ENCODE measurements at regions not wholly inside any gene's neighbourhood (a gene's known extent, or its start where the extent isn't known, plus 50 kb on each side); places are given as distances from the start of the nearest gene placed in this dataset.
"Not testable (repeated sequence)": the region's sequence is repeated elsewhere in the genome, so short reads cannot be mapped to it uniquely, and the experiment has no call there.

DNA sequence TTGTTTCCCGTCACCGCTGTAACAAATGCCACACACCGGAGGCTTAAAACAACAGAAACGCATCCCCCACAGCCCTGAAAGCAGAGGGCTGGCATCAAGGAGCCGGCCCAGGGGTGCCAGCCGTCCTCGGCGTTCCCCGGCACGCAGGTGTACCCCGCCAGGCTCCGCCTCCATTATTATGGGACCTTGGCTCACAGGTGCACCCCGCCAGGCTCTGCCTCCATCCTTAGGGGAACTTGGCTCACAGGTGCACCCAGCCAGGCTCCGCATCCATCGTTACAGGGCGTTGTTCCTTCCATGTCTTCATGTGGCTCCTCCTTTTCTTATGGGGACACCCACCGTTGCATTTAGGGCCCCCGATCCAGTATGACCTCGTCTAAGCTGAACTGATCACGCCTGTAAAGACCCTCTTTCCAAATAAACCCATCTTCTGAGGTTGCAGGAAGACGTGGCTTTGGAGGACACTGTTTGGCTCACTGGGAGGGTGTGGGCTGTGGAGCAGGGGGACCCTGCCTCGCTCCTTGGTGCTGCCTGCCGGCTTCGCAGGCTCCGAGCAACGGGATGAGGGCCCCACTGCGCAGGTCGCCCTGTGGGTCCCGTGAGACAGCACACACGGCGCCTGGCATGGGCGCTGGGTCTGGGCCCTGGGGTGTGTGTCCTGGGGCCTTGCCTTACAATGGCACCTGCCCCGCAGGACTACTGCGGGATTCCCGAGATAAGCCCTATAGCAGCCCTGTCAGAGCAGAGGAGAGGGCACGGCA lies 154.9 kb upstream of the ZNF469 start:
- DNase-seq (ENCODE audit: low spot score) = not testable (repeated sequence)

- DNase-seq (ENCODE audit: low spot score) = not testable (repeated sequence)
These were observed 154.0 kb upstream of the ZNF469 start for GRCh38 chr16:88228751-88229150.

GRCh38 chr16:88229710-88230109 lies 153.0 kb upstream of the ZNF469 start:
- not testable (repeated sequence) for DNase-seq (ENCODE audit: low spot score)

DNA sequence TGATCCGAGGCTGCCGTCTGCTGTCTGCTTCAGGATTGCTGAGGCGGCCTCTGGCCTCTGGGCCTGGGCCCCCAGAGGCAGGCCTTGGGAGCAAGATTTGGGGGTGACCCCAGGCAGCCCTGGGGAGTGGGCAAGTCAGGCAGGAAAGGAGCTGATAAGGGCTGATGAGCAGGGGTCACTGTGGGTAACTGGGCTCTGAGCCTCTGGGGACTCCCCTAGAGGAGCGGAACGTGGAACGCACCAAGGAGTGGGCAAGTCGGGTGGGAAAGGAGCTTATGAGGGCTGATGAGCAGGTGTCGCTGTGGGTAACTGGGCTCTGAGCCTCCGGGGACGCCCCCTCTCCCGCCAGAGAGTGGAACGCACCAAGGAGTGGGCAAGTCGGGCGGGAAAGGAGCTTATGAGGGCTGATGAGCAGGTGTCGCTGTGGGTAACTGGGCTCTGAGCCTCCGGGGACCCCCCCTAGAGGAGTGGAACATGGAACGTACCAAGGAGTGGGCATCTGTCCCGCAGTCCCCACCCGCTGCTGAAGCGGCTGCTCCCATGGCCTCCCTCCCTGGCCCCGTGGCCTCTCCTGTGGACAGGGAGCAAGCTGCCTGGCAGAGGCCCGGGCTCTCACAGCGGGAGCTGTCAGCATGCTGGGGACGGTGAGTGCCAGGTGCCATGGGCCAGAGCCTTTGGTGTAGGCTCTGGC lies 152.3 kb upstream of the ZNF469 start:
- not testable (repeated sequence) for DNase-seq (ENCODE audit: low spot score)

DNA sequence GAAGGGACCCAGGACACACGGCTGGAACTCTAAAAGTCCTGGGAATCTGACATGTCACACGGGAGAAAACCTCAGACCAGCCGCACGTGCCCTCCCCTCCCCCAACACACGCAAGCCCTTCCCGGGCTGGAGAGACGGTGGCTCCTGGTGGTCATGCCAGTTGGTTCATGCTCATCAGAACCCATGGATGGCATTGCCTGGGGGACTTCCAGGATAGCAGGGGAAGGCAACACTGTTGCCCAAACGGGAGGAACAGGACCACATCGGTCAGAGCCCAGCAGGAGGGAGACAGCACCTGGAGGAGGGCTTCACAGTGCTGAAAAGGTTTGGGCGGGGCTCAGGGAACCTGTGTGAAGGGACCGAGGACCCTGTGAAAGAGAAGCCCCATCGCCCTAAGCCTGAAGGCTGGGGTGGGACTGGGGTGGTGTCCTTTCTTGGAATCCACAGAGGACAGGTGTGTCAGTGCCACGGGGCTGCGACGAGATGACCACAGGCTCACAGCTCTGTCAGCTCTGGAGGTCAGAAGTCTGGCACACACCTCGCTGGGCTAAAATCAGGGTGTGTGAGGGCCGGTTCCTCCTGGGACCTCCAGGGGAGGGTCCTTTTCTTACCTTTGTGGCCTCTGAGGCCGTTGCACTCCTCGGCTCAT lies 151.7 kb upstream of the ZNF469 start:
- DNase-seq (ENCODE audit: low spot score) = not testable (repeated sequence)

DNA sequence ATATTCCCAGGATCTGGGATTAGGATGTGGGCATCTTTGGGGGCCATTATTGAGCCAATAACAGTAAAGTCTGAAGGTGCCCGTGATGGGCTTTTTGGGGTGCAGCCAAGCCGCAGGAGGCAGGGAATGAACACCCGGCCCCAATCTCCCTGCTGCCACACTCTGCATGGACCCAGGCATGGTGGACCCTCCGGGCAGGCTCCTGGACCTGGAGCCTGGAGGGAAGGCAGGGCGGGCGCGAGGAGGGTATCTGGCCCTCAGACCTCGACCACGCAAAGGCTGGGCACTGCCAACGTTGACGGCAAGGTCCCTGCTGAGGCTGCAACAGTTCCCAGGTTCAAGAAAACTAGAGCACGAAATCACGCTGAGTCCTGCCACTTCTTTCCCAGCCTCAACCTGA lies 150.9 kb upstream of the ZNF469 start:
- DNase-seq (ENCODE audit: low spot score) = not testable (repeated sequence)

DNA sequence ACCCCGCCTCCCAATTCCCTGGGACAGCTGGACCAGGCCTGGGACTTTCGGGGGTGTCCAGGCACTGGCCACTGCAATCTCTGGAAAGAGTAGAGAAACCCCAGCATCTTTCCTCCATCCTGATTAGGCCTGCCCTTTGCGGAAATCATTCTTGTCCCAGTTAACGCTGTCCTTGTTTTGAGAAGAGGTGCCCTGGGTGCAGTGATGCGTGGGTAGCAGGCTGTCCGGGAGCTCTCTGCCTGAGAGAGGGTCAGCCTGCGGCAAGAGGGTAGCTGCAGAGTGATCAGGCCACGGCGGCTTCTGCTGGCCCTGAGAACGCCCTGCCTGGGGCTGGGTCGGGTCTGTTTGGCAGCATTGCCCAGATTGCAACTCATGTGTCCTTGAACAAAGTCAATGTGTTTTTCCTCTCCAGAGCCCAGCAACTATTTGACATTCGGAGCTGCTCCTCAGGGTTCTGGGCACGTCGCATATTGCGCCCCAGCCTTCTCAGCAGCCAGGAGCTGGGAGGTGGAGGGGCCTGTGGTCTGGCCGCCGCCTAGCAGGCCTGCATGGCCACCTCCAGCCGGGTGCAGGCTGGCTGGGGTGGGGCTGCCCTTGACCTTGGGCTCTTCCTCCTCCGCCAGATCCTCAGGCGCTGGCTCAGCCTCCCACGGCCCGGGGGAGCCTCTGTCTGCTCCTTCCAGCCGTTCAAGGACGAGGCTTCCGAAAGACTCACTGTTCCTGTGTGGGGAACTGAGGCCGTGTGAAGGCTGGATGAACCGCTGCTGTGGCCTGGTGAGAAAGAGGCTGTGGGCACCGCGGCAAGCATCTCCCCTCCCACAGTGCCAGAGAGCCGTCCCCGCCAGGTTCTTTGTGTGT lies 150.1 kb upstream of the ZNF469 start:
- DNase-seq (ENCODE audit: low spot score) = not testable (repeated sequence)

DNA sequence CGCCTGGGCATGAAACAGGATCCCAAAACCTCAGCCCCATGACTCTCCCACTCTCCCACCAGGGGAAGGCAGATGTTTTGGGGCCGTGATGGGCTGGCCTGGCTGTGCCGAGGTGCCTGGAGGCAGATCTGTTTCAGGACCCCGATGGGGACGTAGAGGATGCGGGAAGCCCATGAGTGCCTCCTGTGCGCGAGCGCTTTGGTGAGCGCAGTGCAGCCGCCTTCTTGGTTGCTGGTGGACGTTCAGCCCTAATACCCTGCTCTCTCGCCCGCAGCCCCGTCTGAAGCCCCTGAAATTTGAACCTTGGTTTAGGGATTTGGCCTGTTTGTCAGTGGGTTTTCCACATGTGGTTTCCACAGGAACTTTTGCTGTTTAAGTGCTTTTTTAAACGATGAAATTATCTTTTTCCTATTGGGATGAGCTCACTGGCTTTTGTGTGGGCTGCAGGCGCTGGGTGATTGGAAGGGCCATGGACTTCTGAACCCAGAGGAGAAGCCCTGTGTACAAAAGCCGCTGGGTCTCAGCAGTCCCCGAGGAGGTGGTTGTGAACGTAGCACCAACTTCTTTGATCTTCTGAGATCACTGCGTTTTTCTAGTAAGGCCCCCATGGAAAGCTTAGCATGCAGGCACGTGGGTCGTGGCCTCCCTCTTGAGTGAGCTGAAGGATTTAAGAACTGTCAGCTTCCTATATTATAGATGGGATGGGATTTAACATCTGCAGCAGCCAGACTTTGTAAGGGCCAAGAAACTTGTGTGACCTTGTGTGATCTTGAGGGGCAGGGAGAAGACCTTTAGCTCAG lies 148.9 kb upstream of the ZNF469 start:
- DNase-seq (ENCODE audit: low spot score) = not testable (repeated sequence)

- DNase-seq (ENCODE audit: low spot score) = peak; percentile 38
These were observed 148.1 kb upstream of the ZNF469 start for GRCh38 chr16:88234421-88235271.

DNA sequence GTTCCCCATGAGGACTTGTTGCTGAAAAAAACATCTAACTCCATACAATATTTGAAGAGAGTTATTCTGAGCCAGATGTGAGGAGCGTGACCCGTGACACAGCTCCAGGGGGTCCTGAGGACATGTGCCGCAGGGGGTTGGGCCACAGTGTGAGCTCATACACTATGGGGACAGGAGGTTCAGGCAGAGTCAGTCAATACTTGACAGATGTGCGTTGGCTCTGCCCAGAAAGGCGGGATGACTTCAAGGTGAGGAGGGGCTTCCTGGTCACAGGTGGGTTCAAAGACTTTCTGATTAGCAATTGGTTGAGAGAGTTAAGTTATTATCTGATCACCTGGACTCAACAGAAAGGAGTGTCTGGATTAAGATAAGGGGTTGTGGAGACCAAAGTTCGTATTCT lies 147.1 kb upstream of the ZNF469 start:
- not testable (repeated sequence) for DNase-seq (ENCODE audit: low spot score)

DNA sequence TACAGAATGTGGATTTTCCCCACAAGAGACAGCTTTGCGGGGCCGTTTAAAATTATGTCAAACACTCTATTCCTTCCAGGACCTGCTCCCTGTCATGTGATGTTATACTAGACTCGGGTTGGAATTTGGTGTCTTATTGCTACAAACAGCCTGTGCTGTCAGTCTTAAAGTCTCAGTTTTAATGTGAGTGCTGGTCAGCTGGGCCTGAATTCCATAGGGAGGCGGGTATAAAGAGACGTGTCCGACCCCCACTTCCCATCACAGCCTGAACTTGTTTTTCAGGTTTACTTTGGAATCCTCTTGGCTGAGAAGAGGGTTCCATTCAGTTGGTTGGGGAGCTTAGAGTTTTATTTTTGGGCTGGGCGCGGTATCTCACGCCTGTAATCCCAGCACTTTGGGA lies 146.5 kb upstream of the ZNF469 start:
- not testable (repeated sequence) for DNase-seq (ENCODE audit: low spot score)

DNA sequence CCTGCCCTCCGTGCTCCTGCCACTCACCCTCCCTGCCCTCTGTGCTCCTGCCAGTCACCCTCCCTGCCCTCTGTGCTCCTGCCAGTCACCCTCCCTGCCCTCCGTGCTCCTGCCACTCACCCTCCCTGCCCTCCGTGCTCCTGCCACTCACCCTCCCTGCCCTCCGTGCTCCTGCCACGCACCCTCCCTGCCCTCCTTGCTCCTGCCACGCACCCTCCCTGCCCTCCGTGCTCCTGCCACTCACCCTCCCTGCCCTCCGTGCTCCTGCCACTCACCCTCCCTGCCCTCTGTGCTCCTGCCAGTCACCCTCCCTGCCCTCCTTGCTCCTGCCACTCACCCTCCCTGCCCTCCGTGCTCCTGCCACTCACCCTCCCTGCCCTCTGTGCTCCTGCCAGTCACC lies 145.4 kb upstream of the ZNF469 start:
- not testable (repeated sequence) for DNase-seq (ENCODE audit: low spot score)

DNA sequence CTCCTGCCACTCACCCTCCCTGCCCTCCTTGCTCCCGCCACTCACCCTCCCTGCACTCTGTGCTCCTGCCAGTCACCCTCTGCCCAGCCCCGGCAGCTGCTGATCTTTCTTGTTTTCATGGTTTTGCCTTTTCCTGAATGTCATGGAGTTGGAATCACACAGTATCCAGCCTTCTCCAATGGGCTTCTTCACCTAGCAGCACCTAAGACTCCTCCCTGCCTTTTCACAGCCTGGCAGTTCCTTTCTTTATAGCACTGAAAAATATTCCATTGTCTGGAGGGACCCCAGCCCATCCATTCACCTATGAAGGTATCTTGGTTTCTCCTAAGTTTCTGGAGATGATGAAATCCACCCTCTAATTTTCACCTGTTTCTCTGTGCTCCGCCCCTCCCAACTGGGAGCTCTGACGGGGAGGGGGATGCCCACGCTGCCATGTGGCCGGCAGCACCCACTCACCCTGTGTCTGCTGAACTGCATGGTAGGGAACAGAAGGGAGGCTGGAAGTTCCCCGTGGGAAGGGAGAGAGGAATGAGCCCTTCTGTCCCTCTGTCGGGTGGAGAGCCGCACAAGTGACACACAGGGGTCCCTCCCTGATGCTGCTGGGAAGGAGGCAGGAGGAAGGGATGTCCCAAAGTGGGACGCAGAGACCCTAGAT lies 144.9 kb upstream of the ZNF469 start:
- not testable (repeated sequence) for DNase-seq (ENCODE audit: low spot score)

DNA sequence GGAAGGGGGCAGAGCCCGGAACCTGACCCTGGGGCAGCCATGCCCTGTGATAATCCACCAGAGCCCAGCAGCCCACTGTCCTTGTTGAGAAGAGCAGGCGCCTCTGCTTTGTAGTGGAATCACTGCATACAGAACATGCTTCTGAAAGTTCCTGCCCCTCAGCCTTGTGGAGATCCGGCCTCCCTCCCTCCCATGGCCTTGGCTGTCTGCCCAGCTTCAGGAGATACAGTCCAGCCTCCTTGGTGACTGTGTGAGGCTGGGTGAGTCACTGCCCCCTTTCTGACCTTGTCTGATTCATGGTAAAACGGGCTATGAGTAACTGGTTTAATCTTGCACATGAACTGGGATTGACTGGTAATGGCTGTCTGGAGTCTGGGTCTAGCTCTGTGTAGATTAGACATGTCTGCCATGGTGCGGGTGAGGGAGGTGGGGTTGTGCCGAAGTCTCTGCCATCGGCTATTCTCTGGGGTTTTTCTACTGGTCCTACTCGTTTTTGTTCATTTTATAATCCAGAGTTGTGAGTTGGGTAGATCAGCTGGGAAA lies 144.0 kb upstream of the ZNF469 start:
- peak; percentile 97 for DNase-seq (ENCODE audit: low spot score)

GRCh38 chr16:88240118-88240517 lies 142.6 kb upstream of the ZNF469 start:
- peak; percentile 94 for DNase-seq (ENCODE audit: low spot score)

DNA sequence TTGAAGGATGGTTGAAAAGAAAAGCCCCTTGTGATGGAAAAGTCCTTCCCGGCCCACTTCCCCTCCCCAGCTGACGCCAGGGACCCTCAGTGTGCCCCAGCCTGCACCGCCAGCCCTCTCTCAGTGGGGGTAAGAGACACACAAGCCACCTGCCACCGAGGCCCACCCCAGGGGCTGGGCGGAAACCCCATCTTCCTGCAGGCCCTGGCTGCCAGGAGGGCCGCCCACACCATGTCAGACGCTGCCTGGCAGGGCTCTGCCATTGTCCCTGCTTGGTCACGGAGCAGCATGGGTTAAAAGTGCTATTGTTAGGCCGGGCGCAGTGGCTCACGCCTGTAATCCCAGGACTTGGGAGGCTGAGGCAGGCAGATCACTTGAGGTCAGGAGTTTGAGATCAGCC lies 142.0 kb upstream of the ZNF469 start:
- DNase-seq (ENCODE audit: low spot score) = not testable (repeated sequence)

GRCh38 chr16:88241404-88242311 lies 141.1 kb upstream of the ZNF469 start:
- peak; percentile 26 for DNase-seq (ENCODE audit: low spot score)

Data from A172 (cell line).